ENCODE measurements at regions not wholly inside any gene's neighbourhood (a gene's known extent, or its start where the extent isn't known, plus 50 kb on each side); places are given as distances from the start of the nearest gene placed in this dataset.

GRCh38 chr18:37701967-37702366, 136.4 kb upstream of the CELF4 start:
- TF ChIP-seq CTCF (IDR thresholded peaks at IDR 0.05; ENCODE audit: low read depth, low read length), result no peak
- no peak for TF ChIP-seq MYC (IDR thresholded peaks at IDR 0.05; ENCODE audit: low read depth, low read length)
